ENCODE measurements at regions not wholly inside any gene's neighbourhood (a gene's known extent, or its start where the extent isn't known, plus 50 kb on each side); places are given as distances from the start of the nearest gene placed in this dataset.
A peak's percentile ranks its signal among the peaks of the same experiment; 100 is the strongest.

DNA sequence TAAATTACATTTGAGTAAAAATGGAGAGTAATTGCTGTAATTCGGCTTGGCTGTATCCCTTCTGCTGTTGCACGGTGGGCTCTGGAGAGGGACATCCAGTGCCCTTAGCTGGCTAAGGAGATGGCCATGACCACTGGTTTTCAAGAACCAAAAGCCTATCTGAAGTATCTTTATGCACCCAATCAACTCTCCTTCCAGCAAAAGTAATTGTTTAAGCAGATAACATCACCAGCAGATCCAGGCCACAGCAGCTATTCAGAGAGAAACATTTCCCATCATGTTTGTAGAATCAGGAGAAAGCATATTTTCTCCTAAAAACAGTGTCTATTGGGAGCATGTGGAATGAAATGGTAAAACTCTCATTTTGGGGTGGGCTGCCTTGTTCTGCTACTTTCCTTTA lies 514.5 kb upstream of the RGMA start:
- TF ChIP-seq GATA2 (IDR thresholded peaks at IDR 0.05; ENCODE audit: low read depth, low read length) = peak; percentile 73
- TF ChIP-seq GATA3 (IDR thresholded peaks at IDR 0.05; ENCODE audit: low read depth, low read length) = peak; percentile 54

Measured in SH-SY5Y (cell line).